DOHH2 (cell line): ENCODE measurements at regions not wholly inside any gene's neighbourhood (a gene's known extent, or its start where the extent isn't known, plus 50 kb on each side); places are given as distances from the start of the nearest gene placed in this dataset.
"Not testable (repeated sequence)": the region's sequence is repeated elsewhere in the genome, so short reads cannot be mapped to it uniquely, and the experiment has no call there.

Experiments
- CTCF ChIP-seq: fragments of 200-600 bp; sonication (generic); IDR thresholded peaks from one replicate; pipeline ENCODE4 v1.5.1; 2014; ENCODE audit warnings: antibody characterized with exemption, mild to moderate bottlenecking, low read depth, low read length; ENCODE audit not compliant: poor library complexity, severe bottlenecking
- EZH2phosphoT487 ChIP-seq: fragments of 200-600 bp; sonication (generic); IDR thresholded peaks from 2 replicates; pipeline ENCODE4 v1.6.1; 2017; ENCODE audit warnings: borderline replicate concordance, mild to moderate bottlenecking, antibody characterized with exemption, low read length, moderate library complexity, mixed read lengths

DNA sequence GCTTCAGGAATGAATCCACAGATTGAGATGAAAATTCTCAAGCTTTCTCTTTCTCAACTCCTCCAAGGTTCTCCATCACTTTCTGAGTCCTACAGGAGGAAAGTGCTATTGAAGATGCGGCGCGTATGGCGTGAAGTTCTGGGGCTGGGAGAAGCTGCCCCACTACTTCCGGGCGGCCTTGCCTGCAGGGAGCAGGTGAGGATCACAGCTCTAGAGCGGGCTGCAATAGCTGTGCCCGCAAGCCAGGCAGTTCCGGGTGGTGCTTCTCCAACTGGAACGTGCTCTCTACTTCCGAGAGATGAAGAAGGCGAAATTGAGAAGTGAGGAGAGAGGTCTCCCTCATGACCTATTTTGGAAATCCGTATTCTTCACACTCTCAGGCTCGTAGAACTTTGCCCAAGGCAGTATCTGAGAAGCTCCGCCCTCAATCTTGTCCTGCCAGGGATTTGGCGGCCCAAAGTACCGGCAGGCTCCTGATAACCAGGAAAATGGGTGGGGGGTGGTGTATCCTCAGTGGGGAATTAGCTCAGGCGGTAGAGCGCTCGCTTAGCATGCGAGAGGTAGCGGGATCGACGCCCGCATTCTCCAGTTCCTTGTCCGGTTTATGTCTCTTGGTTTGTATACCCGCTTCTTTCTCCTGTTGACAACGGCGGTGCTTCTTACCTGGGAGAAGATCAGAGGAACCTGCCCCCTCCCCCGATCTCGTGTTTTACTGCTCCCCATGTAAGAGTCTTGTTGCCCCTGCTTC, 70.6 kb upstream of the ZNF322 start:
- TF ChIP-seq EZH2phosphoT487, CTCF: not testable (repeated sequence)
